Brain pericyte (primary cell): ENCODE measurements at regions not wholly inside any gene's neighbourhood (a gene's known extent, or its start where the extent isn't known, plus 50 kb on each side); places are given as distances from the start of the nearest gene placed in this dataset.

Experiments
- DNase-seq: peaks from one replicate; pipeline ENCODE4 v3.0.0-alpha.2; 2012; ENCODE audit warnings: low read depth, low spot score

DNA sequence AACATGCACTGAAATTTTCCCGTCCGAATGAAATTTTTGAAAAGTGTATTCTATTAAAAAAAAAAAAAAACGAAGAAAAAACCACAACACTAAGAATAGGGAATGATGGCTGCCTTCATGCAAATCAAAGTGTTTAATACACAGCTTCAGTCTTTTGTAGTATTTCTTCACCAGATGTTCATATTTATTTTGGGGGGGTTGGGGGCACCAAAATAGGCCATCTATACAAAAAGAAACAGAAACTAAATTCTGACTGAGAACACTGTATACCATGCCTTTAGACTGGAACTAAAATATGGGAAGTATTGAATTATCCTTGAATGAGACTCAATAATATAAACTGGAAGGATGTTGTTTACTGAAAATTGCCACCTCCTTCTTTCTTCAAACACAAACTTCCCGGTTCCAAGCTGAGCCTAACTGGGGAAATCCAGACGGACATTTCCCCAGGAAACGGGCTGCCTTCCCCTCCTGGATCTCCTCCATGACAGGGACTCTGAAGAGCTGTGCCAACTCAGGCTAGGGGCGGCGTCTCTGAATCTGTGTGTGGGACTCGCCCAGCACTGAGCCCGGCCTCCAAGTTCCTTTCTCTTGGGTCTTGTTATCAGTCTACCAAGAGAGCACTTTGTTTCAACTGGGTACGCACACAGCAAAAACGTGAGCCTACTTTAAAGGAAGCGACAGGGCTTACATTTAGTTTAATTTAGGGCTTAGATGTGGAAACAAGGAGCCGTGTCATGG, 511.3 kb upstream of the ADAMTS16 start:
- DNase-seq, result no peak

- DNase-seq, result no peak
Measured at GRCh38 chr5:4630031-4630430, 510.1 kb upstream of the ADAMTS16 start.

GRCh38 chr5:4634342-4634741, 505.8 kb upstream of the ADAMTS16 start:
- no peak for DNase-seq

DNA sequence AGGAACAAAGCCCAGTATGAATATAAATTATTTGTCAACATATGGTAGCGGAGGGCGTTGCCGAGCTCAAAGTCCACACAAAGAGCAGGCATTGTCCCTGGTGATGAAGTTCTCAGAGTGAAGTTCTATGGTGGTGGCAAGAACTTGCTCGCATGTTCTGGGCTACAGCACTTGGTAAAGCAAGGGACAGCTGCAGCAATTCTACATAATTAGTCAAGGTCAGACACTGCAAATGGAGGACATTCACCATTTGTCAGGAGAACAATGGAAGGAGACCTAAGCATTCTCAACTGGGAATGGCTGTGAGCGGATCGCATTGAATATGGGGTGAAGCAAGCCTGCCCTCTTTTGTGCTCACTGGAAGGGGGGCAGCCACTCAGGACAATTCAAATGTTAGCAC, 503.8 kb upstream of the ADAMTS16 start:
- DNase-seq, result no peak

DNA sequence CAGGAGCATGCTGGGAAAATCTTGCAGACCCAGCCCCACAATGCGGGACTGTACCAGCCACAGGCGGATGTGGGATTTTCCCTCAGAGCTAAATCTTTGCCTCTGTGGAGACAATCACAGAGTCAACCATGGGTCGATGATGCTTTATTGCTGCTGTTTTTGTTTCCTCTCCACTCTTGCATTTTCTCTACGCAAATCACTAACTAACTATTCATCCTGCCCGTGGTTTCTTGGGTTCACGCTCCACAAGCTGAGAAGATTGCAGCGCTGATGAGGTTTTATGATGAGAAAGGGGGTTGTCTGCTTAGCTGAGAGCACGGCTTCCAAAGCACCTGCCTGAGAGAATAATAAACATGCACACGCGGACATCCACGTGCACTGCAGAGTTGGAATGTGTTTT, 500.2 kb upstream of the ADAMTS16 start:
- DNase-seq, result no peak

- DNase-seq, result no peak
Measured at GRCh38 chr5:4640795-4641194, 499.3 kb upstream of the ADAMTS16 start.

DNA sequence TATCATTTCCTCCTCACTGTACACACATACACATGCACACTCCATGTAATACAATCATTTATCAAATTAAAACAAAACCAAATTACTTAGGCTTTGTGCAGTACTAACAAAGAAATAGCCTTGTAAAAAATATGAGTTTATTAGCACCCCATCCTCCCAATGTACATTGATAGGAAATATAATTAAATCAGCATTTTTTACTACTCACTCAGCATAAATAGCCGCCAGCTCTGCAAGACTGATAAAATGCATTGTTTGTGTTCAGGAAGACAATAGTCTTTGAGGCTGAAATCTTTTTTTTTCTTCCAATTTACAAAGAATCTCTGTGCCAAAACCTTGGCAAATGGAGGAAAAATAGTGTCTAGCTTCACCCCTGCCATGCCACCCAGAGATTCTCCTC, 497.6 kb upstream of the ADAMTS16 start:
- DNase-seq, result no peak

DNA sequence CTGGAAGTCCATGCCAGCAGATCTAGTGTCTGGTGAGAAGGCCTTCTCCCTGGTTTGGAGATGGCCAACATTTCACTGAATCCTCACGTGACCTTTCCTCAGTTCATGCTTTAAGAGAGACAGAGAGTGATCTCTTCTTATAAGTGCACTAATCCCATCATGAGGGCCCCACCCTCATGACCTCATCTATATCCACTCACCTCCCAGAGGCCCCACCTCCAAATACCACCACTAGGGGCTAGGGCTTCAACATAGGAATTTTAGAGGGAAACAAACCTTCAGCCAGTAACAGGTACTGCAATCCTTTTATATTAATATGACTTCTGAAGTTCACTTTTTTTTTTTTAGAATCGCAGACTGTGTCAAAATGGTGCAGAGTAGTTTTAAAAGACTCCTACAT, 496.9 kb upstream of the ADAMTS16 start:
- DNase-seq, result no peak

DNA sequence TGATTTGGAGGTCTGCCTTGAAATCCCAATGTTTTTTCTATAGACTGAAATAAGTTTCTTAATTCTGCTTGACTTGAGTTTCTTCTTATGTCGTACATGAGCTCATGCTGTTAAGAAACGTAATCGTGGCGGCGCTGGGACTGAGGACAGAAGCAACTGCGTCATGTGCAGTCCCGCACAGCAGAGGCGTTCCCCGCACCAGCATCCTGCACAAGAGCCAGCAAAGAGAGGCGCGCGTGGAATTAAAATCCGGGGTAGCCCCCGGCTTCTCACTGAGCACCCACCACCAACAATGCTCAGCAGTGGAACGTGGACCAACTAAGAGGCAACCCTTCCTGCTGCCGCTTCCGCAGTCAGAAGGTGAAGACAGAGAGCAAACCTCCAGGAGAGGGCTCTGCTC, 496.2 kb upstream of the ADAMTS16 start:
- no peak for DNase-seq

DNA sequence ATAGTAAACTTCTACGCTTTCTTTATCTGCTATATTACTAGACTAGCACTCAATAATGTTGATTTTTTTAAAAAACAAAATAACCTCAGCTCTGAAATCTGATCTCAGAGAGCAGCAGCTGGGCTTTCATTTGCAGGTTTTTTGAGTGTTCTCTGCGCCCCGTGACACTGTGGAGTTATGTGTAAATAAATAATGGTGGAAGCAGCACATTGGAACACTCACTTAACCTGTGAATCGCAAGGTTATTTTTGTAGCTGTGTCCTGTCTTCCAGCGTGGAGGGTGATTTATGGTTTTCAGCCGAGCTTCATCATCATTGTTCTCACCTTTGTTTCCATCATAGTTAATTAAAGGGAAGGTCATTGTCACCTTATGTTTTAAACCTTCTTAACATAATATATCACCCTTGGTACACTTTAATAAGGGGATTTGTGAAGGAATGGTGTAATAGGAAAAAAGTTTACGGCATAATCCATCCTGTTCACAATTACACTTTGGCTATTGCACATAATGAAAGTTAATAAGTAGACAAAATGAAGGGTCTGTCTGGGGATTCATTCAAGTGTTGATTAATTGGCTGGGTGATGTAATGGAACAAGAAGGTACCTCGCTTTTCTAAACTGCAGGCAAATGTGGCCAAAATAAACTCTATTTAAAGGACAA, 493.3 kb upstream of the ADAMTS16 start:
- no peak for DNase-seq

- DNase-seq, result no peak
Measured at GRCh38 chr5:4647955-4648354, 492.2 kb upstream of the ADAMTS16 start.

DNA sequence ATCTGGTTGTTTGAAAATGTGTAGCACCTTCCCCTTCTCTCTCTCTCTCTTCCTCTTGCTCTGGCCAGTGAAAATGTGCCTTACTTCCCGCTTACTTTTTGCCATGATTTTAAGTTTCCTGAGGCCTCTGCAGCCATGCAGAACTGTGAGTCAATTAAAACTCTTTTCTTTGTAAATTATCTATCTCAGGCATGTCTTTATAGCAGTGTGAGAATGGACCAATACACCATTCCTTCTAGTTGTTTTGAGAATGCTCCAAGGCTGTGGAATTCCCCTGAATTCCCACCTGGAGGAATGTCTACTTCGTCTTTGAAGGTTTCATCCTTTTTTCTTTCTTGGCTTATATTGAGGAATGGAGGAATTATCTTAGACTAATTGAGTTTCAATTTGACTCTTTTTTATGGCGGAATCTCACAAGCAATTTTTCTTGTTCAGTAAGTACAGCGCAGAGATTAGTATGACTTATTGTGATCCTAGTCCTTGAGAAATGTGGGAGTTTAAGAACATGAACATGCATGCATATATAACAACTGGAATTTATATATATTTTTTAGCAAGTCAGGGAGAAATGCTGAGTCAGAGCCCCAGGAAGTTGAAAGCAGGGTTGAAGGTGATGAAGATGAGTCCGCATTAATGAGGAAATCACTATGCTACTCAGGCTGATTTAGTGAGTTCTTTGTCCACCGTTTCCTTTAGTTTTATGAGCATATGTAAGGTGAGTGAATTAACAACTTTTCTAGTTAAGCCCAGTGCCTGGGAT, 488.1 kb upstream of the ADAMTS16 start:
- DNase-seq, result no peak

- no peak for DNase-seq
Measured at GRCh38 chr5:4653475-4653874, 486.7 kb upstream of the ADAMTS16 start.

DNA sequence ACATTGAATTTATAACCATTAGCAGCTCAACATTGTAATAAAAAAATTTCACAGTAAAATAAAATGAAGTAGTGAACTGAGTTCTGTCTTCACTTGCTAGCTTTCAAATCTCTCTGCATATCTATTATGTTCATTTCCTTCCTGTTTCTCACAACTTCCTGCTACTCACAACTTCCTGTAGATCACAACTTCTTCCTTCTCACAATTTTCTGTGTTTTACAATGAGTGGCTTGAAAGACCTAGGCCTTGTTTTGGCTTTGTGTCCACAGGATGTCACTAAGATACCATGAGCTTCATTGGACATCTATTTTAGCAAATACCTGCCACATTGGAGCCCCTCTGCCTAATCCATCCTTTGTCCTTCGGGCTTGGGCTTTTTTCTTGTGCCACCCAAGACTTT, 480.3 kb upstream of the ADAMTS16 start:
- no peak for DNase-seq

DNA sequence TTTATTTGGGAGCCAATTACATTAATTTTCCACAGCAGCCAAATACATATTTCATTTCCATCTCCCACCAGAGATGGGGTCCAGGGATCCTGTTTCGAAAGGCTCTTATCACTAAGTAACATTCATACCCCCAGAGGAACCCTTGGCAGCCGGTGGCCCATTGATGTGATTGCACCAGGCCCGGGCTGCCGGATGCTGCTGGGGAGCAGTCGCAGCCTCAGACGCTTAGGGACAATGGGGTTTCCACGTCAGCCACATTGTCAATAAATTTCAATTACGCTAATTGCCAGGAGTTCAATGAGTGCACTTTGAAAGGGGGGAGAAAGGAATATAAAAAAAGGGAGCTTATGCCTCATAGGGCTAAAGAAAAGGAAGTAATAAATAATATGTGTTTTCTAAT, 478.8 kb upstream of the ADAMTS16 start:
- no peak for DNase-seq

- DNase-seq, result no peak
Measured at GRCh38 chr5:4661836-4662235, 478.3 kb upstream of the ADAMTS16 start.

GRCh38 chr5:4662756-4663155, 477.4 kb upstream of the ADAMTS16 start:
- no peak for DNase-seq

DNA sequence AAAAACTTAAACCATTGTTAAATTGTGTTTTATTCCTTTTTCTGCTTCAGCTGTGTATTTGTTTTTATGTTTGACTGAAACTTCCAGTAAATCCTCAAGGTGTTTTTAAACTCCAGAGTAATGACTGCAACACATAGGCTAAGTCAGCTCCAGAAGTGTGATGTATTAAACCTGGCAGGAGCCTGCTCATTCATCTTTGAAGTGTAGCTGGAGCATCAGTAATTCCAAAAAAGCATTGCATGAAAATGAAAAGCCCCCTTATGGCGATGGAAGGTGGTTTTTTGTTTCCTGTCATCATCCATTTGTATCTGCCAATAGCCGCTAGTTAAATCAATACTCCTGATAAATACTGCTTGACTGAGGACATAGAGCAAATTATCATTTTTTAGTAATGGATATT, 474.2 kb upstream of the ADAMTS16 start:
- DNase-seq, result no peak

GRCh38 chr5:4674166-4674565, 466.0 kb upstream of the ADAMTS16 start:
- no peak for DNase-seq

DNA sequence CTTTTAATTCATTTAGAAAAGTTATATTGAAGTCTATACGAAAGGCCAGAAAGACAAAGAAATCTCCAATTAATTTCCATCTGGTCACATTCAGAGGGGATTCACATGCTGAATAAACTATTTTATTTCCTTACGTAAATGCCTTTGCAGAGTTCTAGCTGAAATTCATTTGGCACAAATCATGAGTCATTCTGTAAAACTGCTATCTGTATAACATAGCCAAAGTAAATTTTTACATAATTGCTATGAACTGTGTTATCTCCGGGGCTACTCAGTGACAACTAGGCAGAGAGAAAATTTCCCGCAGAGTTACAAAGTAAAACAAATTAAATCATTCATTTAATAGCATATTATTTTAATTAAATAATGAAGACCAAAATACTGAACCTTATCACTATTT, 463.2 kb upstream of the ADAMTS16 start:
- no peak for DNase-seq

GRCh38 chr5:4684946-4685345, 455.2 kb upstream of the ADAMTS16 start:
- DNase-seq, result no peak

DNA sequence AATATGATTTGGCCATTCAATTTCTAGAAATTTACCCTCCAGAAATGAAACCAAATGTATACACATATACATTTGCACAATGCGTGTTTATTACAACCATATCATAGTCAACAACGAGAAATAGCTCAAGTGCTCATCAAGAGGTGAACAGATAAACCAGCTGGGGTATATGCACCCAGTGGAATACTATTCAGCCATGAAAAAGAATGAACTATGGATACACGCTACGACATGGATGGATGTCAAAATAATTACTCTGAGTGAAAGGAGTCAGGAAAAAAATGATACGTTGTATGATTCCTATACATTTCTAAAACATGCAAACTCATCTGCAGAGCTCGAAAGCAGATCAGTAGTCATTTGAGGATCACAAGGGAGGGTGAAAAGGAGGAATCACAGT, 441.5 kb upstream of the ADAMTS16 start:
- DNase-seq, result no peak

- no peak for DNase-seq
Measured at GRCh38 chr5:4699592-4699991, 440.5 kb upstream of the ADAMTS16 start.
